ENCODE measurements at regions not wholly inside any gene's neighbourhood (a gene's known extent, or its start where the extent isn't known, plus 50 kb on each side); places are given as distances from the start of the nearest gene placed in this dataset.

DNA sequence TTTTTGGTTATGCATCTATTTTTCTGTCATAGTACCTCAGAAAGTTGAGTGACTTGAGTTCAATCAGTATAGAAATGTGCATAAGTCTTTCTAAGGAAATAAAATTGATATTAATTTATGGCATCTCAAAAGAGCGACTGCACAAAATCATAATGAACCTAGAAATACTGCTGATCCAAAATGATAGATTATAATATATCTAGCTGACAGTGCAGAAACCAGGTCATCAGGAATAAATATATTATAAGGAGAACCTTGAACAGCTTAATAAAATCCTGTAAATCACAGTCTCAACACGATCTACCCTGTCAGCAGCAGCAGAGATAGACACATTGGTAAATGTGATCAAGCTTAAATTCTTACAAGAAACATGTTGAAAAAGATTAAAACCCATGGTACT, 1106.6 kb upstream of the CDH18 start:
- Histone ChIP-seq H4K20me1 (ENCODE audit: insufficient read depth, low read length) (no peaks in the 10 kb centered on the region), H3K9ac (ENCODE audit: insufficient read depth, low read depth, low read length) (no peak overlapping the region), H3K4me3 (replicated peaks in 1 of 3; ENCODE audit: insufficient read depth in 1 of 3, low read depth in 2 of 3, low read length in 3 of 3) (no peak overlapping the region), H3K27me3 (ENCODE audit: control insufficient read depth in 1 of 2, insufficient read depth in 2 of 2, low read length in 2 of 2) (no peaks in the 10 kb centered on the region), H3K27ac (ENCODE audit: extremely low read length, insufficient read depth, low read length) (no peak overlapping the region), H3K4me1 (ENCODE audit: insufficient read depth, low read length) (no peaks in the 10 kb centered on the region), H2AFZ (ENCODE audit: low read length) (no peak overlapping the region), H3K9me3 (ENCODE audit: low read length) (peaks cover 34% of the 10 kb centered on the region), H3K36me3 (replicated peaks in 1 of 2; ENCODE audit: control insufficient read depth in 1 of 2, insufficient read depth in 2 of 2, low read length in 2 of 2) (no peaks in the 10 kb centered on the region), H3K79me2 (ENCODE audit: insufficient read depth, low read length) (no peaks in the 10 kb centered on the region), H3K4me2 (ENCODE audit: low read depth, low read length) (no peak overlapping the region)
- no peak for DNase-seq (ENCODE audit: low spot score)
- ChIA-PET POLR2A (no interaction called here), CTCF (ENCODE audit: low intra/inter-chr PET ratio, low total read pairs) (no interaction called here)
- in situ Hi-C loops (cut with HindIII; ENCODE audit: extremely low pct_ligation_motif_present, low pct_unique_long_range_greater_than_20kb) (no loop called here), intact Hi-C loops (cut with micrococcal nuclease; ENCODE audit: unreplicated experiment) (no loop called here)
- no TSS peak for BruUV-seq (replicated peaks)
- no peak for ATAC-seq
- WGBS (ENCODE audit: low lambda C conversion rate) = 0% methylated on average over 2 of the region's 2 CpGs
- no peak for TF ChIP-seq FOXP1 (IDR thresholded peaks at IDR 0.05)
- no peak for TF ChIP-seq FOXP1 (CRISPR knock-in tag; IDR thresholded peaks at IDR 0.05)
- peak; percentile 36 to 71; a peak in 3 of 4 replicates for TF ChIP-seq MAFK (conservative IDR thresholded peaks at IDR 0.05 in 1 of 2, IDR thresholded peaks at IDR 0.05 in 1 of 2; ENCODE audit: low read length in 2 of 2)
- TF ChIP-seq MAFF (IDR thresholded peaks at IDR 0.05; ENCODE audit: low read depth, low read length) = peak; percentile 64
- FAIRE-seq = no peak

DNA sequence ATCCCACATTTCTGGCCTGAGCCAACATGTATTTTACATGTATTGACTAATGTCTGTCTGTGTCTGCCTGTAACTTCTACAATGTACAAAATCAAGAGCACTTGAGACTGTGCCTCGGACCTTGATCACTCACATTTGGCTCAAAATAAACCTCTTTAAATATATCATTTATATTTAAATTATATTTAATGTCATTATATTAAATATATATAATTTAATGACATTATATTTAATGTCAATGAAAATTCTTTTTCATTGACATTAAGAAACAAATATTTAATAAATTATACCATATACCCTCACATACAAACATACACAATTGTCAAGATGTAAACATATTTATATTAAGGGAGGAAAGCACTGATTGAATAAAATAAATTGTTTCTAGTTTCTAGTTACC, 1099.8 kb upstream of the CDH18 start:
- Histone ChIP-seq H2AFZ (ENCODE audit: low read length) (no peak overlapping the region), H3K27me3 (ENCODE audit: control insufficient read depth in 1 of 2, insufficient read depth in 2 of 2, low read length in 2 of 2) (no peaks in the 10 kb centered on the region), H3K4me2 (ENCODE audit: low read depth, low read length) (no peak overlapping the region), H3K9ac (ENCODE audit: insufficient read depth, low read depth, low read length) (no peak overlapping the region), H3K4me1 (ENCODE audit: insufficient read depth, low read length) (no peaks in the 10 kb centered on the region), H3K27ac (ENCODE audit: extremely low read length, insufficient read depth, low read length) (no peak overlapping the region), H3K4me3 (replicated peaks in 1 of 3; ENCODE audit: insufficient read depth in 1 of 3, low read depth in 2 of 3, low read length in 3 of 3) (no peak overlapping the region), H3K79me2 (ENCODE audit: insufficient read depth, low read length) (no peaks in the 10 kb centered on the region), H3K36me3 (replicated peaks in 1 of 2; ENCODE audit: control insufficient read depth in 1 of 2, insufficient read depth in 2 of 2, low read length in 2 of 2) (no peaks in the 10 kb centered on the region), H4K20me1 (ENCODE audit: insufficient read depth, low read length) (no peaks in the 10 kb centered on the region), H3K9me3 (ENCODE audit: low read length) (peaks cover 55% of the 10 kb centered on the region)
- no TSS peak for BruUV-seq (replicated peaks)
- intact Hi-C loops (cut with micrococcal nuclease; ENCODE audit: unreplicated experiment) (no loop called here), in situ Hi-C loops (cut with HindIII; ENCODE audit: extremely low pct_ligation_motif_present, low pct_unique_long_range_greater_than_20kb) (no loop called here)
- FAIRE-seq (no peak), ATAC-seq (no peak), DNase-seq (ENCODE audit: low spot score) (no peak)
- TF ChIP-seq, protein P1, sequence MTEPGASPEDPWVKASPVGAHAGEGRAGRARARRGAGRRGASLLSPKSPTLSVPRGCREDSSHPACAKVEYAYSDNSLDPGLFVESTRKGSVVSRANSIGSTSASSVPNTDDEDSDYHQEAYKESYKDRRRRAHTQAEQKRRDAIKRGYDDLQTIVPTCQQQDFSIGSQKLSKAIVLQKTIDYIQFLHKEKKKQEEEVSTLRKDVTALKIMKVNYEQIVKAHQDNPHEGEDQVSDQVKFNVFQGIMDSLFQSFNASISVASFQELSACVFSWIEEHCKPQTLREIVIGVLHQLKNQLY (CRISPR knock-in tag; IDR thresholded peaks at IDR 0.05) = no peak
- TF ChIP-seq MYNN (CRISPR knock-in tag; IDR thresholded peaks at IDR 0.05; ENCODE audit: low read depth) (no peak), TRIM24 (CRISPR knock-in tag; IDR thresholded peaks at IDR 0.05) (no peak)
- CTCF ChIA-PET (ENCODE audit: low intra/inter-chr PET ratio, low total read pairs) = no interaction called here
- POLR2A ChIA-PET = no interaction called here
- 8% methylated on average over 1 of the region's 1 CpG for WGBS (ENCODE audit: low lambda C conversion rate)
